Vagina (tissue), 2 donors: ENCODE measurements at regions not wholly inside any gene's neighbourhood (a gene's known extent, or its start where the extent isn't known, plus 50 kb on each side); places are given as distances from the start of the nearest gene placed in this dataset.
"Not testable (repeated sequence)": the region's sequence is repeated elsewhere in the genome, so short reads cannot be mapped to it uniquely, and the experiment has no call there.

Experiments used
- DNase-seq, 2 donors: peaks; one replicate each; pipeline ENCODE4 v3.0.0-alpha.2; 2017; ENCODE audit errors: extremely low spot score in 2 of 2
- H3K27ac ChIP-seq: fragments of 200-600 bp; sonication (generic); one replicate; pipeline ENCODE4 v1.5.1; 2019
- H3K27me3 ChIP-seq: fragments of 200-600 bp; sonication (generic); one replicate; pipeline ENCODE4 v1.5.1; 2019
- H3K36me3 ChIP-seq, 2 donors: fragments of 200-600 bp; sonication (generic); one replicate each; pipeline ENCODE4 v1.5.1; 2017 to 2019
- H3K4me1 ChIP-seq: fragments of 200-600 bp; sonication (generic); one replicate; pipeline ENCODE4 v1.5.1; 2019
- H3K4me3 ChIP-seq, 2 donors: fragments of 200-600 bp; sonication (generic); 1 replicate in 1 of 2; 2 replicates in 1 of 2; pipeline ENCODE4 v1.5.1; 2016 to 2019
- H3K9me3 ChIP-seq: fragments of 200-600 bp; sonication (generic); one replicate; pipeline ENCODE4 v1.5.1; 2019
- CTCF ChIP-seq, 3 experiments: fragments of 450-650 bp in 2 of 3; fragments of 200-600 bp in 1 of 3; sonication (generic) in 1 of 3; IDR thresholded peaks; one replicate each; pipeline ENCODE4 v1.5.1; 2017 to 2019; ENCODE audit warnings: antibody characterized with exemption in 3 of 3, mild to moderate bottlenecking in 2 of 3, moderate library complexity in 2 of 3
- POLR2A ChIP-seq, 2 donors: fragments of 450-650 bp; IDR thresholded peaks; one replicate each; pipeline ENCODE4 v1.6.1; 2017; ENCODE audit warnings: antibody characterized with exemption in 2 of 2, mild to moderate bottlenecking in 2 of 2, moderate library complexity in 2 of 2
- POLR2AphosphoS5 ChIP-seq, 2 donors: sonication (generic); formaldehyde crosslinking; IDR thresholded peaks; one replicate each; pipeline ENCODE4 v1.9.0; 2017; ENCODE audit warnings: antibody characterized with exemption in 2 of 2, mild to moderate bottlenecking in 2 of 2, low read depth in 1 of 2; ENCODE audit not compliant: insufficient read depth in 1 of 2
- intact Hi-C: fragments of 100-400 bp; cut with DNase I; formaldehyde crosslinking; loops from one replicate; pipeline ENCODE4 v1.15.1; 2023

GRCh38 chr11:90629229-90629806, 406.5 kb upstream of the CHORDC1 start:
- no peak overlapping the region for H3K4me3 ChIP-seq
- H3K9me3 ChIP-seq: no peaks in the 10 kb centered on the region
- no peak for DNase-seq
- intact Hi-C loops: no loop called here
- no peaks in the 10 kb centered on the region for H3K27me3 ChIP-seq
- no peaks in the 10 kb centered on the region for H3K4me1 ChIP-seq
- no peak overlapping the region for H3K27ac ChIP-seq
- TF ChIP-seq POLR2A (IDR thresholded peaks at IDR 0.05) (no peak), CTCF (IDR thresholded peaks at IDR 0.05) (no peak), POLR2AphosphoS5 (IDR thresholded peaks at IDR 0.05; ENCODE audit: insufficient read depth in 1 of 2, low read depth in 1 of 2) (no peak)
- H3K36me3 ChIP-seq: no peaks in the 10 kb centered on the region

- no peaks in the 10 kb centered on the region for H3K9me3 ChIP-seq
- H3K4me1 ChIP-seq: no peaks in the 10 kb centered on the region
- DNase-seq: no peak
- TF ChIP-seq POLR2AphosphoS5 (IDR thresholded peaks at IDR 0.05; ENCODE audit: insufficient read depth in 1 of 2, low read depth in 1 of 2) (no peak), POLR2A (IDR thresholded peaks at IDR 0.05) (no peak)
- intact Hi-C loops: no loop called here
- H3K36me3 ChIP-seq: no peaks in the 10 kb centered on the region
- H3K4me3 ChIP-seq: no peak overlapping the region
- no peaks in the 10 kb centered on the region for H3K27me3 ChIP-seq
- no peak overlapping the region for H3K27ac ChIP-seq
These were observed 391.5 kb upstream of the CHORDC1 start for GRCh38 chr11:90614318-90614717.

GRCh38 chr11:90613037-90613436, 390.2 kb upstream of the CHORDC1 start:
- H3K9me3 ChIP-seq, H3K4me3 ChIP-seq, DNase-seq, intact Hi-C loops, H3K4me1 ChIP-seq, H3K27ac ChIP-seq, H3K27me3 ChIP-seq, H3K36me3 ChIP-seq: not testable (repeated sequence)

GRCh38 chr11:90606721-90607120, 383.9 kb upstream of the CHORDC1 start:
- intact Hi-C loops: no loop called here
- no peaks in the 10 kb centered on the region for H3K36me3 ChIP-seq
- no peaks in the 10 kb centered on the region for H3K4me1 ChIP-seq
- H3K9me3 ChIP-seq: no peaks in the 10 kb centered on the region
- DNase-seq: no peak
- H3K4me3 ChIP-seq: no peak overlapping the region
- H3K27ac ChIP-seq: no peak overlapping the region
- no peaks in the 10 kb centered on the region for H3K27me3 ChIP-seq
- no peak for TF ChIP-seq CTCF (IDR thresholded peaks at IDR 0.05)
- TF ChIP-seq POLR2AphosphoS5 (IDR thresholded peaks at IDR 0.05; ENCODE audit: insufficient read depth in 1 of 2, low read depth in 1 of 2): no peak
- TF ChIP-seq POLR2A (IDR thresholded peaks at IDR 0.05): no peak

- DNase-seq: no peak
- Histone ChIP-seq H3K9me3 (no peaks in the 10 kb centered on the region), H3K4me1 (no peaks in the 10 kb centered on the region), H3K4me3 (no peak overlapping the region), H3K27me3 (no peaks in the 10 kb centered on the region), H3K27ac (no peak overlapping the region), H3K36me3 (no peaks in the 10 kb centered on the region)
- intact Hi-C loops: no loop called here
- no peak for TF ChIP-seq POLR2A (IDR thresholded peaks at IDR 0.05)
These were observed 378.4 kb upstream of the CHORDC1 start for GRCh38 chr11:90601261-90601660.

- H3K27me3 ChIP-seq: no peaks in the 10 kb centered on the region
- DNase-seq: no peak
- H3K9me3 ChIP-seq: no peaks in the 10 kb centered on the region
- no peaks in the 10 kb centered on the region for H3K4me1 ChIP-seq
- no peak overlapping the region for H3K27ac ChIP-seq
- H3K4me3 ChIP-seq: no peak overlapping the region
- TF ChIP-seq CTCF (IDR thresholded peaks at IDR 0.05) (no peak), POLR2AphosphoS5 (IDR thresholded peaks at IDR 0.05; ENCODE audit: insufficient read depth in 1 of 2, low read depth in 1 of 2) (no peak), POLR2A (IDR thresholded peaks at IDR 0.05) (no peak)
- no peaks in the 10 kb centered on the region for H3K36me3 ChIP-seq
- intact Hi-C loops: no loop called here
These were observed 371.8 kb upstream of the CHORDC1 start for GRCh38 chr11:90594658-90595057.
